GM12878 (cell line): ENCODE measurements at regions not wholly inside any gene's neighbourhood (a gene's known extent, or its start where the extent isn't known, plus 50 kb on each side); places are given as distances from the start of the nearest gene placed in this dataset.

Experiments used
- ATAC-seq: fragments of 200-7000 bp; cut with Tn5 transposase; 3 replicates; pipeline ENCODE4 v1.9.1; 2020; ENCODE audit warnings: mild to moderate bottlenecking, moderate library complexity
- BruUV-seq: library from RNA; stranded (reverse); fragments of 400-500 nt; replicated peaks from 2 replicates; lab custom pipeline; 2021; lab: Mats Ljungman, UMichigan
- CTCF ChIA-PET: fragments of 300-600 bp; sonication (Branson Sonifier 250); formaldehyde crosslinking; extraction: SDS; loops from one replicate; lab custom pipeline; 2021; ENCODE audit warnings: inconsistent platforms; lab: Yijun Ruan, JAX
- POLR2A ChIA-PET: fragments of 350-600 bp; formaldehyde crosslinking; extraction: SDS; loops from one replicate; lab custom pipeline; 2021; ENCODE audit warnings: inconsistent platforms; lab: Charles Lee
- RAD21 ChIA-PET: fragments of 300-600 bp; sonication (Branson Sonifier 250); formaldehyde crosslinking; loops from one replicate; lab custom pipeline; 2023; ENCODE audit warnings: antibody characterized with exemption; ENCODE audit not compliant: unreplicated experiment; lab: Charles Lee
- SMC1A ChIA-PET: fragments of 300-600 bp; sonication (Branson Sonifier 250); formaldehyde crosslinking; loops from one replicate; lab custom pipeline; 2023; ENCODE audit not compliant: unreplicated experiment, uncharacterized antibody; lab: Charles Lee
- DNase-seq: peaks from one replicate; pipeline ENCODE4 v3.0.0-alpha.2; 2011; ENCODE audit warnings: low read depth, low spot score
- FAIRE-seq: peaks from 3 replicates; lab custom pipeline; 2011; peaks lifted over from hg19 to GRCh38; lab: Jason Lieb, UNC
- H2AFZ ChIP-seq: 2 replicates; pipeline ENCODE4 v1.6.0; 2011; ENCODE audit warnings: low read depth, low read length, control low read depth; ENCODE audit not compliant: control insufficient read depth
- H3K27ac ChIP-seq: 2 replicates; pipeline ENCODE4 v1.5.1; 2011; ENCODE audit warnings: control low read depth; ENCODE audit not compliant: control insufficient read depth, insufficient read depth
- H3K27me3 ChIP-seq, 2 experiments: replicated peaks in 1 of 2; 2 replicates each; pipeline versions ENCODE4 v1.6.0 to v1.6.1; 2011; ENCODE audit warnings: low read length in 1 of 2; ENCODE audit not compliant: control insufficient read depth in 2 of 2, insufficient read depth in 2 of 2
- H3K36me3 ChIP-seq, 2 experiments: 2 replicates each; pipeline ENCODE4 v1.5.1; 2011; ENCODE audit warnings: low read length in 1 of 2; ENCODE audit not compliant: control insufficient read depth in 2 of 2, insufficient read depth in 2 of 2
- H3K4me1 ChIP-seq: 2 replicates; pipeline ENCODE4 v1.6.1; 2011; ENCODE audit warnings: mild to moderate bottlenecking, low read length, moderate library complexity, mixed read lengths; ENCODE audit not compliant: control insufficient read depth, insufficient read depth
- H3K4me2 ChIP-seq: 2 replicates; pipeline ENCODE4 v1.6.0; 2011; ENCODE audit warnings: control low read depth; ENCODE audit not compliant: control insufficient read depth, insufficient read depth
- H3K4me3 ChIP-seq: fragments of 200-600 bp; sonication (generic); 2 replicates; pipeline ENCODE4 v1.5.1; 2016
- H3K79me2 ChIP-seq: 2 replicates; pipeline ENCODE4 v1.6.0; 2011; ENCODE audit warnings: low read length; ENCODE audit not compliant: control insufficient read depth, insufficient read depth
- H3K9ac ChIP-seq: 2 replicates; pipeline ENCODE4 v1.8.0; 2011; ENCODE audit warnings: low read length, control low read depth, mixed read lengths; ENCODE audit not compliant: control insufficient read depth, insufficient read depth
- H3K9me3 ChIP-seq: replicated peaks from 3 replicates; pipeline ENCODE4 v1.5.1; 2011; ENCODE audit warnings: mild to moderate bottlenecking, low read length; ENCODE audit not compliant: control insufficient read depth, insufficient read depth
- H4K20me1 ChIP-seq: 2 replicates; pipeline ENCODE4 v1.6.0; 2011; ENCODE audit not compliant: control insufficient read depth, insufficient read depth
- ATF7 ChIP-seq: fragments of 450-650 bp; IDR thresholded peaks from 2 replicates; pipeline ENCODE4 v1.6.1; 2016; ENCODE audit warnings: low read depth, mild to moderate bottlenecking
- CREB1 ChIP-seq: IDR thresholded peaks from 2 replicates; pipeline ENCODE4 v1.6.1; 2012; ENCODE audit warnings: low read depth, mild to moderate bottlenecking, inconsistent platforms
- E2F4 ChIP-seq: IDR thresholded peaks from 2 replicates; pipeline ENCODE4 v1.6.1; 2012; ENCODE audit warnings: low read depth, low read length, improper control_type of control experiment
- EED ChIP-seq: sonication (generic); IDR thresholded peaks from 2 replicates; pipeline ENCODE4 v1.6.1; 2016; ENCODE audit warnings: antibody characterized with exemption, low read depth
- EGR1 ChIP-seq, 2 experiments: IDR thresholded peaks; 1 replicate in 1 of 2; 2 replicates in 1 of 2; pipeline ENCODE4 v1.6.1; 2011 to 2012; ENCODE audit warnings: low read depth in 2 of 2, low read length in 2 of 2, borderline replicate concordance in 1 of 2, mild to moderate bottlenecking in 1 of 2, moderate library complexity in 1 of 2
- ELK1 ChIP-seq: IDR thresholded peaks from 2 replicates; pipeline ENCODE4 v1.6.1; 2012; ENCODE audit warnings: low read depth, low read length, improper control_type of control experiment
- FOXK2 ChIP-seq: fragments of 450-650 bp; IDR thresholded peaks from 2 replicates; pipeline ENCODE4 v1.6.1; 2017; ENCODE audit warnings: mild to moderate bottlenecking, moderate library complexity
- MLLT1 ChIP-seq: fragments of 450-650 bp; IDR thresholded peaks from 2 replicates; pipeline ENCODE4 v1.6.1; 2016; ENCODE audit warnings: mild to moderate bottlenecking
- NFYB ChIP-seq: IDR thresholded peaks from 2 replicates; pipeline ENCODE4 v1.6.1; 2011; ENCODE audit warnings: low read depth, mild to moderate bottlenecking, low read length, improper control_type of control experiment, moderate library complexity; ENCODE audit not compliant: insufficient read depth
- POU2F2 ChIP-seq: IDR thresholded peaks from 3 replicates; pipeline ENCODE4 v1.6.1; 2011; ENCODE audit warnings: low read depth, mild to moderate bottlenecking, low read length, borderline replicate concordance
- RBBP5 ChIP-seq: fragments of 200-600 bp; sonication (generic); conservative IDR thresholded peaks from 2 replicates; pipeline ENCODE4 v1.6.1; 2016
- SRF ChIP-seq, 2 experiments: IDR thresholded peaks; 2 replicates each; pipeline ENCODE4 v1.6.1; 2011; ENCODE audit warnings: low read depth in 2 of 2, low read length in 2 of 2, mild to moderate bottlenecking in 1 of 2, moderate library complexity in 1 of 2
- USF1 ChIP-seq: IDR thresholded peaks from 2 replicates; pipeline ENCODE4 v1.6.1; 2011; ENCODE audit warnings: borderline replicate concordance, low read depth, mild to moderate bottlenecking, moderate library complexity, mixed read lengths, low read length; ENCODE audit not compliant: insufficient read depth; ENCODE audit errors: extremely low read length
- USF2 ChIP-seq: IDR thresholded peaks from 2 replicates; pipeline ENCODE4 v1.6.1; 2011; ENCODE audit warnings: low read depth, low read length, improper control_type of control experiment, borderline replicate concordance
- WRNIP1 ChIP-seq: IDR thresholded peaks from 2 replicates; pipeline ENCODE4 v1.6.1; 2011; ENCODE audit warnings: low read depth, low read length, improper control_type of control experiment, borderline replicate concordance
- WGBS: methylation state at CpG from one replicate; pipeline ENCODE4 v1.1.6; 2016; ENCODE audit warnings: low lambda C conversion rate; ENCODE audit not compliant: insufficient replicate concordance, insufficient coverage; ENCODE audit errors: missing lambda C conversion rate; 5-methylcytosine and 5-hydroxymethylcytosine counted together
- in situ Hi-C: fragments of 300-500 bp; cut with MboI; formaldehyde crosslinking; loops from 9 replicates; pipeline ENCODE4 v1.14.3; 2018; ENCODE audit warnings: mixed read lengths
- intact Hi-C: fragments of 100-400 bp; cut with micrococcal nuclease; formaldehyde crosslinking; loops from one replicate; pipeline ENCODE4 v1.14.2; 2022; ENCODE audit not compliant: unreplicated experiment

- SMC1A ChIA-PET = no interaction called here
- no TSS peak for BruUV-seq
- ATAC-seq (no peak), FAIRE-seq (no peak), DNase-seq (no peak)
- Histone ChIP-seq H3K27me3 (no peaks in the 10 kb centered on the region), H2AFZ (no peak overlapping the region), H3K79me2 (no peaks in the 10 kb centered on the region), H3K4me2 (no peak overlapping the region), H3K4me1 (no peaks in the 10 kb centered on the region), H4K20me1 (no peaks in the 10 kb centered on the region), H3K36me3 (no peaks in the 10 kb centered on the region), H3K9me3 (no peaks in the 10 kb centered on the region), H3K4me3 (no peak overlapping the region), H3K27ac (no peak overlapping the region), H3K9ac (no peak overlapping the region)
- in situ Hi-C loops = no loop called here
- CTCF ChIA-PET = no interaction called here
- TF ChIP-seq E2F4 = no peak
- no peak for TF ChIP-seq EED
- no peak for TF ChIP-seq MLLT1
- no peak for TF ChIP-seq USF2
- no peak for TF ChIP-seq ELK1
- TF ChIP-seq EGR1 (IDR thresholded peaks at IDR 0.05; ENCODE audit: borderline replicate concordance in 1 of 2, low read depth in 2 of 2, low read length in 2 of 2) = no peak
- TF ChIP-seq RBBP5 = no peak
- no peak for TF ChIP-seq USF1
- TF ChIP-seq CREB1 = no peak
- TF ChIP-seq POU2F2 = no peak
- TF ChIP-seq FOXK2 = no peak
- TF ChIP-seq ATF7 = no peak
- no peak for TF ChIP-seq WRNIP1
- TF ChIP-seq NFYB = no peak
- no peak for TF ChIP-seq SRF (IDR thresholded peaks at IDR 0.05; ENCODE audit: low read depth in 2 of 2, low read length in 2 of 2)
- POLR2A ChIA-PET = no interaction called here
- WGBS = 2% methylated on average over 4 of the region's 4 CpGs
- RAD21 ChIA-PET = no interaction called here
- intact Hi-C loops = no loop called here
Measured at GRCh38 chr4:175435381-175435783, 376.7 kb downstream of the GPM6A start.
